HG02884 (cell line): ENCODE measurements at regions not wholly inside any gene's neighbourhood (a gene's known extent, or its start where the extent isn't known, plus 50 kb on each side); places are given as distances from the start of the nearest gene placed in this dataset.

Source experiments
- ATAC-seq: cut with Tn5 transposase; IDR thresholded peaks from one replicate; pipeline ENCODE4 v1.9.1; 2021; ENCODE audit warnings: mild to moderate bottlenecking, moderate library complexity; ENCODE audit not compliant: unreplicated experiment

DNA sequence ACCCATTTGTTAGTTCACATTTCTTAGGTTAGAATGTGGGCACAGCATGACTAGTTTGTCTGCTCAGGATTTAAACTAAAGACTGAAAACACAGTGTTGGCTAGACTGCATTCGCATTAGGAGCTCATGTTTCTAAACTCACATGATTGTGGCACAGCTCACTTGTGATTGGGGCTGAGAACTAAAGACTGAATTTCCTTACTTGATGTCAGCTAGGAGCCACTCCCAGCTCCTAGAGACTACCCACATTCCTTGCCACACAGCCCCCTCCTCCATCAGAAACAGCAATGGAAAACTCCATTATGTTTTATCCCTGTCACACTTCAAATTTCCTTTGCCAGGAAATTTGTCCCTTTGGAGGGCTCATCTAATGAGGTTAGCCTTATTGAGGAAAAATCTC lies 170.2 kb upstream of the NUDT6 start:
- ATAC-seq, result no peak

DNA sequence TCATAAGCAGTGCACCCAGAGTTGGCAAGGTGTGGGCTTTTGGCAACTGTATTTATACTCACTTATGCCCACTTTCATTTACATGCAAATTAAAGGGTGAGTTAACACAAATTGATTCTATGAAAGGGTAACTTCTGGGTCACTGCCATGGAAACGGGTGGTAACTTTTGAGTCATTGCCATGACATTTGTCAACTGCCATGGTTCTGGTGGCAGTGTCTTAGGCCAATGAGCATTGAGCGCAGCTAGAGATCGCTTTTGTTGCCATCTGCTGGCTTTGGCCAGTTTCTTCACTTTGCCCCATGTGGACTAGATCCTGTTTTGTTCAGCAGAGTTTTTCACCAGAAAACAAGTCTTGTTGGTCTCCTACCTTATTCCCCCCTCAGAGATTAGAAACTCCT lies 170.8 kb upstream of the NUDT6 start:
- ATAC-seq, result no peak

DNA sequence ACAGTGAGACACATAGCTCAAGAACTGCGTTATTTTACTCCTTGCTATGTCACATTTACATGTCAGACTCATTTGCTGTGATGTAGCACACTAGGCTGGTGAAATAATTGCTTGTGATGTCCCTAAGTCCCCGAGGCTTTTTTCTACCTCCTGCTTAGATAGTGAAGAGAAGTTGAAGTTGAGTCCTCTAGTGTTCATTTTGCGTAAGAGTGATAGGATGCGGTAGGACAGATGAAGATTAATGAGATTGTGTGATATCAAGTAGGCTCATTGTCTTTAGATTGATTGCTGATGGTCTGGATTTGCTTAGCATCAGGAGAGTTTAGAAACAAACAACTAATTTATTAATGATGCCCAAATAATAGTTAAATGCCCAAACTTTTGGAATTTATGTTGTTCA lies 173.6 kb upstream of the NUDT6 start:
- no peak for ATAC-seq

DNA sequence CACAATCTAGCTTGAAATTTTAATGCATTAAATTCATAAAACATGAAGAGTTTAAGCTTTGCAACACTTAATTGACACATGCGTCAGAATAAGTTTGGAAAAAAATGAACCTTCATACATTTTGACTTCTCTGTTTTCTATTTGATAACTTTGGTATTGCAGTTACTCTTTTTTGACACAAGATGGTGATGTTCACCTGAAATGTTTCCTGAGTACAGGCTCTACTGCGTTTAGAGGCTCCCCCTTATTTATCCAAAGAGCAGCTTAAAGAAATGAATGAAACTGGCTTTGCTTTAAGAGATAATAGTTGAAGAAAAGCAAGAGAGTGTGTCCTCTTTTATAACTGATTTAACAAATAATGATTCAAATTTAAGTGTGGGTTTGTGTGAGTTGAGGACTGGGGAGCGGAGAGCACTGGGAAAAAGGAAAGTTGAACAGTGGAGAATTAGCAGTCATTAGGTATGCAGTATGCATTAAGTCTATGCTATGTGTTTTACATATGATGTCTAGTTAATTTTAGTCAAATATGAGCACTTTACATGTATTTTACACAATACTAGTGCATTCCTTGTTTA lies 180.6 kb upstream of the NUDT6 start:
- peak; percentile 61 for ATAC-seq

DNA sequence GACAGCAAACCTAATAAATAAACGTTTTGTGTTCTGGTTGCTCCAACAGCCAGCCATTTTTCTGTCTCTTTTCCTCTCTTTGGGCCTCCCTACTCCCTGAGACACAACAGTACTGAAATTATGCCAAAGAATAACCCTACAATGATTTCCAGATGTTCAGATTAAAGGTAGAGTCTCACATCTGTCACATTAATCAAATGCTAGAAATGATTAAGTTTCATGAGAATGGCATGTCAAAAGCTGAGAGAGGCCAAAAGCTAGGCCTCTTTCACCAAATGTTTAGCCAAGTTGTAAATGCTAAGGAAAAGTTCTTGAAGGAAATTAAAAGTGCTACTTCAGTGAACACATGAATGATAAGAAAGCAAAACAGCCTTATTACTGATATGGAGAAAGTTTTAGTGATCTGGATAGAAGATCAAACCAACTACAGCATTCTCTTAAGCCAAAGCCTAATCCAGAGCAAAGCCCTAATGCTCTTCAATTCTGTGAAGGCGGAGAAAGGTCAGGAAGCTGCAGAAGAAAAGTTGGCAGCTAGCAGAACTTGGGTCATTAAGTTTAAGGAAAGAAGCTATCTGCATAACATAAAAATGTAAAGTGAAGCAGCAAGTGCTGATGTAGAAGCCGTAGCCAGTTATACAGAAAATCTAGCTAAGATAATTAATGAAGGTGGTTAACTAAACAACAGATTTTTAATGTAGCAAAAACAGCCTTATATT lies 182.1 kb upstream of the NUDT6 start:
- no peak for ATAC-seq

DNA sequence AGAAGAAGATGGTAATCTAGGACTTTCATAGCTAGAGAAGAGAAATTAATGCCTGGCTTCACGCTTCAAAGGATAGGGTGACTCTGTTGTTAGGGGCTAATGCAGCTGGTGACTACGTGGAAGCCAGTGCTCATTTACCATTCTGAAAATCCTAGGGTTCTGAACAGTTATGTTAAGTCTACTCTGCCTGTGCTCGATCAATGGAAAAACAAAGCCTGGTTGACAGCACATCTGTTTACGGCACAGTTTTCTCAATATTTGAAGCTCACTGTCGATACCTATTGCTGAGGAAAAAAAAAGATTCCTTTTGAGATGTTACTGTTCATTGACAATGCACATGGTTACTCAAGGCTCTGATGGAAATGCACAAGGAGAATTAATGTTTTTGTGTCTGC lies 182.6 kb upstream of the NUDT6 start:
- ATAC-seq, result no peak

DNA sequence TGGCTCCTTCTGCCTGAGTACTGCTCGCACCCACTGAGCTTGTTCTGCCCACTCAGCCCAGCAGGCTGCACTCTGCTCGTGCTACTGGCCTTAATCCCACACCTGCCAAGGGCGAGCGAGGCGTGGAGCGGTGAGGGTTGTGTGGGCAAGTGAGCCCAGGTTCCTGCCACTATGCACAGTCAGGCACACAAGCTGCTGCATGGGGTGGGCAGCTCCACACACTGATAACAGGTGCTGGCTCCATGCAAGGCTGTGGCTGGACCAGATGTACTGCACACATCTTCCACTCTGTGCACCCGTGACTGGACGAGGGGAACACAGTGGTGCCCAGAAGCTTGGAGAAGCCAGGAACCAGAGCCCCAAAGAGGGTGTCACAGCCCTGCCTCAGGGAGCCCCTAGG lies 184.3 kb upstream of the NUDT6 start:
- no peak for ATAC-seq

DNA sequence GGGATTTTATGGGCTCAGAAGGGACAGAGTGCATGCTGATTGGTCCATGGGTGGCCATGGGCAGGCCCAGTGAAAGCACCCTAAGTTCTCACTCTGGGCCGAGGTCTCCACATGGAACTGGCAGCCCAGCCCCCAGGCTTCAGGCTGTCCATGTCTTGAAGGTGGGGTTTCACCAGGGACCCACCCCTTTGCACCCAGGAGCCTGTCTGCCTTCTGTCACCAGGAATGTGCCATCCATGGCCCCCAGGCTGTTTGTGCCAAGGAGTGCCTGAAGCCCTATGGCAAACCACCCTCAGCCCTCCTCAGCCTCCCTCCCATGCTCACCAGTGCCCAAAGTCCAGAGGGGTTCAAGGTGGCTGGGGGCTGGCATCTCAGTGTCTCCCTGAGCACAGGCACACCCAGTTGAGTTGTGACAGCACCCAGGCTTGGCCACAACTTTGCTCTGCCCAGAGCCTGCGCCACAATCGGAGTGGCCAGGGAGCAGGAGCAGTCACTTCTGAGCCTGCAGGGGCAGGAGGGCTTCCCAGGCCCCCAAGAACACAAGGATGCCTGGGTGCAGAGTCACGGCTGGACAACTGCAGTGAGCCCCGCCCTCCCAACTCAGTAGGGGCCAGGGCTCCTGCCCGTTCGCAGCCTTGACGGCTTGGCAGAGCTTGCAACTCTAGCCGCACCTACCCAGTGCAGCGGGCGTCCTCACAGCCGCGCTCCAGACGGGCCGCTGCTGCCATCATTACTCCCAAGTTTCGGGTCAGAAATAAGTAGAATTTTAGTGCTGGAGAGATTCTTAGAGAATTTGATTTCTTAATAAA lies 185.3 kb upstream of the NUDT6 start:
- no peak for ATAC-seq

DNA sequence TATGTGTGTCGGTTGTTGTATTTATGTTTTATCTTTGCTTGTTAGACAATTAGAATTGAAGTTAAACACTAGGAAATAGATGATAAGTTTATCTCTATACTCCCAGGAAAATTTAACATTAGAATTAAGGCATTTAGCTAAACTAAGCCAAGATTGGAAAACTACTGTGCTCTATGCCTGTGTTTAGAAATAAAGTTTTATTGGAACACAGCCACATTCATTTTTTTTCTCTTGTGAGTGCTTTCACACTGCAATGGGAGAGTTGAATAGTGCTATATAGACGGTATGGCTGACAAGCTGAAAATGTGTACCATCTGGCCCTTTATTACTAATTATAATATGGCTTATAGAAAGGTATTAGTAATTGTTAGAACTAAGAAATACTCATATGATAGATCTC lies 186.7 kb upstream of the NUDT6 start:
- ATAC-seq, result no peak

DNA sequence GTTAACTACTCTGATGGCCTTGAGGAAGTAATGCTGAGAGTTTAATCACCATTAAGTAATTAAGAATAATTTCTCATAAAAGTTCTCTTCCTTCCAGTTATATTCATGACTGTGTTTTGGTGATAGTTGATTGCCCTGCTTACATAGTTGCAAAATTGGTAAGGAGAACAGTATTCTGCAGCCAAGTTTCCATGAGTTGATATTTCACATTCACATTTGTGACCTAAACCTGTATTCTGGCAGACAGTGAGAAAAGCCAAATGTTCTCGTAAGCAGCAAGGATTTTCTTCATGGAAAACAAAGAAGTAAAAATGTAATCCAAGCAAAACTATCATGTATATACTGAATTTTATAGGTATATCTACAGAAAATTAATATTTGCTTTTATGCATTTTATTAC lies 187.8 kb upstream of the NUDT6 start:
- ATAC-seq, result no peak

DNA sequence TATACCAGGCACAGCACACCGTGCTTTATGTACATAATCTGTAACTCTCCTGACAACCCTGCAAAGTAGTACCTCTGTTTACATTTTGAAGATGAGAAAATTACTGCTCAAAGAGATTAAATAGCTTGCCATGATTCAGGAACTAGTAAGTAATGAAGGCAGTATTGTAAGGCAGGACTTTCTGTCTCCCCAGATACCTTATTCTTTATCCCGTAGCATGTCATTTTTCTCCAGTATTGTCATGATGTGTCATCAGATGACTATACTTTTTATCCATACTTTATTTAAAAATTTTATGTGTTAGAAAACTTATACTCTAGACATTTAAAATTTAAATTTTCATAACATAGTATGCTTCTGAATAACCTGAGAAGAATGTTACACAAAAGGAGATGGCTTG lies 188.3 kb upstream of the NUDT6 start:
- no peak for ATAC-seq

DNA sequence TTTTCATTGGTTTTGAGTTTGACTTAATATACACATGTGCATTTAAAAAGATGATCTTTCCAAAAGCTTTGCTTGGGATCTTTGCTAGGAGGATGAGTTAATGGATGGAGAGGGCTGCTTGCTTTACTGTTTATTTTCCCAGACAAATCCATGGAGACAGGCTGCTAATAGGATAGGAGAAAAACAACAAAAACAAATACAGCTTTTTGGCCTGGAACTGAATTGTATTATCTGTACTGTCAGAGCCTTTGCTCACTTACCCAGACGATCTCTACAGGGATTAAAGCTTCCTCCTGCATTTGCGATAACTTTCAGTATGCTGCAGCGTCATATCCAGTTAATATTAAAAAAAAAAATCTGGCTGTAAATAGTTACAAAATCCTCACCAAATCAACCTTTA lies 190.8 kb upstream of the NUDT6 start:
- ATAC-seq, result no peak

DNA sequence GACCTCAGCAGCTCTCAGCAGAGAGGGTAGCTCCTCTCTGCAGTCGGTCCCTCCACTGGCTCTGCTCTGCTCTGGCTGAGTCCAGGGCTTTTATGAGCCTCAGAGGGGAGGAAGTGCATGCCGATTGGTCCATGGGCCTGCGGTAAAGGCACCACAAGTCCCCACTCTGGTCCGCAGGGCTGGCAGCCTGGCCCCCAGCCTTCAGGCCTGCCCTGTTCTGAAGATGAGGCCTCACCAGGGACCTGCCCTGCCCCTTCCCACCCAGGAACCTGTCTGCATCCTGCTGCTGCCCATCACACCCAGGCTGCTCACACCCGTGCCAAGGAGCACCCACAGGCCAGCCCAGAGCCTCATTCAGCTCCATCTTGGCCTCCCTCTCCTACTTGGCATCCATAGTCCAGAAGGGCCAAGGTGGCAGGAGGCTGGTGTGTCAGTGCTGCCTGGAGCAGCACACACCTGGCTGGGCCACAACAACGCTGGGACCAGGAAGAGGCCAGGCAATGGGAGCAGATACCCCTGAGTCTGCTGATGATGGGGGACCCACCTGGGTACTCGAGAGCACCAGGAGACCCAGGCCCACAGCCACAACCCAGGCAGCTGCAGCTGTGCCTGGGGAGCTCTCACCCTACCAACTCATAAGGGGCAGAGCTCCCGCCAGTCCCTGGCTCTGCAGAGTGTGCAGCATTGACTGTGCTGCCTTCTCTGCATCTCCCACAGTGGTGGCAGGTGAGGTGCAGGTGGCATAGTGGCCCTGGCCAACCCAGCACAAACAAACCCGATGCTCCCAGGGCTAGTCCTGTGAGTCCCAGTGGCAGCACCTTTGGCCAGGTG lies 191.9 kb upstream of the NUDT6 start:
- ATAC-seq, result no peak

DNA sequence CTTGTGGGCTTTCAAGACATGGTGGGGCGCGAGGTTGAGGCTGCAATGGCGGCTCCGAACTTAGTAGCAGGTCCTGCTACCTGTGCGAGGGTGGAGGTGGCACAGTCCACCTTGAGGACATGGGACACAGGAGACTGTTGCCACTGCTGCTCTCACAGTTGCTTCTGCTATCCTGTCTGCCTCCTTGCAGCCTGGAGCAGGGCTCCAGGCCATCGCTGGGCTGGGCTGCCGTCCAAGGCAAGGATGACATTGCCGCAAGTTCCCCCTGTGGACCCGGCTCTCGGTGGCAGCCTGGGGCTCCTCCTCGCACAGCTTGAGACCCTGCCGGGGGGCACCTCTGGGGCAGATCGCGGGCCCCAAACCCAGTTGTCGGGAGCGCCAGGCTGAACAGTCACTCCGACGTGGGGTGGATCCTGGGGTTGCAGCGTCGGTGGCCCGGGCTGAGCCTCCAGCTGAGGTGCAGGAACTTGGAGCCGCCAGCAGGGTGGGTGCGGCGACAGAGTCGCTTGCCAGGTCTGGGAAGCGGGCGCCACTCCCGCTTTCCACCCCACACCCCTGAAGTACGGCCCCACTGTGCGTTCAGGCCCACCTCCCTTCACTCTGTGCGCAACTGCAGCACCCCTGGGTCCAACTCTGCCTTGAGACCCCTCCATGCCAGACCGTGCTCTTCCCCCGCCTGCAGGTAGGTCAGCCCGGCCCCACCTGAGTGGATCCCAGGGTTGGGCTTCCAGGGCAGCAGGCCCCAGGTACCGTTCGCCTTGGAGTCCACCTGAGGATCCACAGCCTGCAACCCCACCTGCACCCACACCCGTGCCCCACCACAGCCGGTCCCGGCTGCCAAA lies 192.7 kb upstream of the NUDT6 start:
- ATAC-seq, result no peak

DNA sequence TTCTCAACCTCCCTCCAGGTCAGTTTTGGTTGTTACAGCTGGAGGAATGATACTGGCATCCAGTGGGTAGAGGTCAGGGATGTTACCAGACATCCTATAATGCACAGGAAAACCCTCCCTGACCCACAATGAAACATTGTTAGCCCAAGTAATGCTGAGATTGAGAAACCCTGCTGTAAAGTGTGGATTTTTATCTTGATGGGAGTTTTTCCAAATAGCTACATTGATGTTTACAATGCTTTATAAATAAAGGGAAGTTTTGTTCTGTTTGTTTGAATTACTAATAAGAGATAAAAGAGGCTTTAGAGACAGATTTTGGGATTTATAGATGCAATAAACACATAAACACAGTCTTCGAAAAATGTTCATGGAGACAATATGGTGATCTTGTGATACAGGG lies 194.0 kb upstream of the NUDT6 start:
- ATAC-seq, result no peak

DNA sequence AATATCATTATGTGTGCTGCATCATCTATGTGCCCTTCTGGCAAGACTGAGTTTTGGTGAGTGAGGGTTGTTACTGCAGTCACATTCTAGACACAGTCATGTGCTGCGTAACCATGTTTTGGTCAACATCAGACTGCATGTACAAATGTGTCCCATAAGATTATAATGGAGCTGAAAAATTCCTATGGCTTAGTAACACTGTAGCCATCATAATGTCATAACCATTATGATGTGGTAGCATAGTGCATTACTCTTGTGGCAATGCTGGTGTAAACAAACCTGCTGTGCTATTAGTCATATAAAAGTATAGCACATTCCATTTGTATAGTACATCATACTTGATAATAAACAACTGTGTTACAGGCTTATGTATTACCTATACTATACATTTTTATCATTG lies 198.1 kb upstream of the NUDT6 start:
- ATAC-seq, result no peak

DNA sequence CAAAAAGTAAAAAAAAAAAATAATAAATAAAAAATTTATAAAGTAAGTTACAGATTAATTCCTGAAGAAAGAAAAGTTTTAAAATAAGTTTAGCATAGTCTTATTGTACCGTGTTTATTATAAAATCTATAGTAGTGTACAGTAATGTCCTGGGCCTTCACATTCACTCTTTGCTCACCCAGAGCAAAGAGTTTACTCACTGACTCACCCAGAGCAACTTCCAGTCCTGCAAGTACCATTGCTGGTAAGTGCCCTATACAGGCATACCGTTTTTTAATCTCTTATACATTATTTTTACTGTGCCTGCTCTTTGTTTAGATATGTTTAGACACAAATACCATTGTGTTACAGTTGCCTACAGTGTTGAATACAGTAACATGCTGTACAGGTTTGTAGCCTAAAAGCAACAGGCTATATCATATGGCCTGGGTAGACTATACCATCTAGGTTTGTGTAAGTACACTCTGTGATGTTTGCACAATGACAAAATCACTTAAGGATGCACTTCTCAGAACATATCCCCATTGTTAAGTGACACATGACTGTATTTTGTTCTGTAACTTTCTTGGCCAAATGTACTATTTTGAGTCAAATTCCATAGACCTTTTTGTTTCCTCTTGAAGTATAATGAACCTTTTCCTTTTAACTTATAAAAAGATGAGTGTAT lies 199.0 kb upstream of the NUDT6 start:
- no peak for ATAC-seq

DNA sequence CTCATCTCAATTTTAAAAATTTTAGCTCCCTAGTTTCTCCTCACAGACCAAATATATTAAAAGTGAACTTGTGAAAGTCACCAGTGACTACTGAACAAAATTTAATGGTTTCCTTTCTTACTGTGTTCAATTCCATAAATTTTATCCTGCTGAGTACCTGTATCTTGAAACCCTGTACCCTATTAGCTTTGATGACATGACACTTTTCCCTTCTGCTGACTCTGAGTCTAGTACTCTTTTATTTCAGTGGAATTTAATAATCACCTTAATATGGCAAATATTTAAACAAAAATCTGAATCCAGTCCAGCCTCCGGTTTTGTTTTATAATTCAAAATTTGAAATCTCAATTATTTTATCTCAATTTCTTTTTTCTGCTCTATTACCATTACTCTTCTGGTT lies 203.1 kb upstream of the NUDT6 start:
- ATAC-seq, result no peak

DNA sequence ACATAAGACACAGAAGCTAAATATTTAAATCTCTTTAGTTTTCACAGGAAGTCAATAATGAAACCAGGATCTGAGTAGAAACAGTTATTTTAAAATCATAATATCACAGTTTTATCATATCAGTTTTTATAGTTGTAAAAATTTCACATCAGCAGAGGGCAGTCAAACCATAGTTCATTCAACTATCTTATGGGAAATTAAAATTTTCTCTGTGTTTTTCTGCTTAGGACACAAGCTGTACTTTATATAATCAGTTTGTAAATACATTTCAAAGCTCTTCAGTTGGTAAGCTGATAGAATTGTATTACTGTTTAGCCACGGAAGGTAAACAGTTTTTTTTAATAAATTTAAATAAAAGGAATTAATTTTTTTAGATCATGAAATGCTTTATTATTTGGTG lies 204.8 kb upstream of the NUDT6 start:
- no peak for ATAC-seq

DNA sequence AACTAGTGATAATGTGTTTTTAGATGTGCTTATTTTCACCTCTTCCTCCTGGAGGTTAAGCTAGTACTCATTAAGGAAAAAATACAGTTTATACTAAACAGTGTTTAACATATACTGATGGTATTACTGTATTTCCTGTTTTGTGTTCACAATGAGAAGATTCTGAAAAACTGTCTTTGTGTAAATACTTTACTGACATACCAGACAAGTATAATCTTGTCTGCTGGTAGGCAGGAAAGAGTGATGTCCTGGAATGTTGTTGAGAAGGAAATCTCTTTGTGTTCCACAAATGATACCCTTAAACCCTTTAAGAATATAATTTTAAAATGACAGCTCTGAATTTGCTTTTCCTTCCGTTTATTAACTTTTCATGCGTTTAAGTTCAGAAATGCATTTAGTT lies 205.5 kb upstream of the NUDT6 start:
- ATAC-seq, result no peak
